HEK293 (cell line): ENCODE measurements at regions not wholly inside any gene's neighbourhood (a gene's known extent, or its start where the extent isn't known, plus 50 kb on each side); places are given as distances from the start of the nearest gene placed in this dataset.

Experiments
- ZBTB8A ChIP-seq: fragments of 450-650 bp; formaldehyde crosslinking; IDR thresholded peaks from 2 replicates; pipeline ENCODE4 v1.5.1; 2016; ENCODE audit warnings: missing biosample characterization, missing genetic modification characterization
- ZNF274 ChIP-seq, 2 experiments: fragments of 200-500 bp in 1 of 2; fragments of 450-650 bp in 1 of 2; sonication (Bioruptor generic) in 1 of 2; formaldehyde crosslinking in 1 of 2; IDR thresholded peaks; 2 replicates each; pipeline versions ENCODE4 v1.5.1 to v1.6.1; 2014 to 2016; ENCODE audit warnings: borderline replicate concordance in 1 of 2, inconsistent platforms in 1 of 2, low read length in 1 of 2, missing biosample characterization in 1 of 2, missing genetic modification characterization in 1 of 2
- ZNF335 ChIP-seq: fragments of 450-650 bp; formaldehyde crosslinking; conservative IDR thresholded peaks from 2 replicates; pipeline ENCODE4 v1.5.1; 2016; ENCODE audit warnings: missing biosample characterization, missing genetic modification characterization
- ZNF660 ChIP-seq: fragments of 450-650 bp; IDR thresholded peaks from 2 replicates; pipeline ENCODE4 v1.5.1; 2018; ENCODE audit warnings: missing biosample characterization, mild to moderate bottlenecking, missing genetic modification characterization
- ZNF830 ChIP-seq: fragments of 450-650 bp; IDR thresholded peaks from 2 replicates; pipeline ENCODE4 v1.5.0; 2018; ENCODE audit warnings: missing biosample characterization, missing genetic modification characterization, low read depth, mild to moderate bottlenecking, moderate library complexity
- TF ChIP-seq, protein P1 (sequence below): fragments of 450-650 bp; formaldehyde crosslinking; IDR thresholded peaks from 2 replicates; pipeline ENCODE4 v1.5.1; 2016; ENCODE audit warnings: missing biosample characterization, missing genetic modification characterization
- TF ChIP-seq, protein P2 (sequence below): sonication (generic); formaldehyde crosslinking; IDR thresholded peaks from 2 replicates; pipeline ENCODE4 v1.8.1; 2022; ENCODE audit warnings: mild to moderate bottlenecking, moderate library complexity, missing genetic modification reagents
- TF ChIP-seq, protein P3 (sequence below): fragments of 450-650 bp; formaldehyde crosslinking; IDR thresholded peaks from 2 replicates; pipeline ENCODE4 v1.5.1; 2016; ENCODE audit warnings: missing biosample characterization, missing genetic modification characterization
- TF ChIP-seq, protein P4 (sequence below): fragments of 450-650 bp; formaldehyde crosslinking; IDR thresholded peaks from 2 replicates; pipeline ENCODE4 v1.5.1; 2016; ENCODE audit warnings: missing biosample characterization, missing genetic modification characterization
- TF ChIP-seq, protein P5 (sequence below): fragments of 450-650 bp; formaldehyde crosslinking; IDR thresholded peaks from 2 replicates; pipeline ENCODE4 v1.5.1; 2016; ENCODE audit warnings: missing biosample characterization, missing genetic modification characterization
- TF ChIP-seq, protein P6 (sequence below): fragments of 450-650 bp; formaldehyde crosslinking; IDR thresholded peaks from 2 replicates; pipeline ENCODE4 v1.5.1; 2016; ENCODE audit warnings: missing biosample characterization, missing genetic modification characterization

DNA sequence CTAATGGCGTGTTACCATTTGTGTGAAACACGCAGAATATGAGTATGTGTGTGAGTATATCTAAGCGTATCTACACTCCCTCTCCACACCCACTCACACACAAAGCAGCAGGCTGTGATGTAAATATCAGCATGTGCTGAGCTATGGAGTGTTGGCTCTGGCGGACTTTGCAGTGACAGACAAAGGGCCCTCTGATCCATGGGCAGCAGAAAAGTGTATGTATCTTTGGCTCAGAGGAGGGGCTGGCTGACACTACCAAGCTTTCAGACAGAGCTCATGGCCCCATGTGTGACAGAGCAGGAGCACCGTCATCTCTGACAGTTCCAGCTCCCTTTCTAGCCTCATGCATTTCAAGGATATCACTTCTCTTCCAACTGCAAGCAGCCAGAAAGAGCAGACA is 57.2 kb upstream of the ASB18 start:
- TF ChIP-seq, protein P1, sequence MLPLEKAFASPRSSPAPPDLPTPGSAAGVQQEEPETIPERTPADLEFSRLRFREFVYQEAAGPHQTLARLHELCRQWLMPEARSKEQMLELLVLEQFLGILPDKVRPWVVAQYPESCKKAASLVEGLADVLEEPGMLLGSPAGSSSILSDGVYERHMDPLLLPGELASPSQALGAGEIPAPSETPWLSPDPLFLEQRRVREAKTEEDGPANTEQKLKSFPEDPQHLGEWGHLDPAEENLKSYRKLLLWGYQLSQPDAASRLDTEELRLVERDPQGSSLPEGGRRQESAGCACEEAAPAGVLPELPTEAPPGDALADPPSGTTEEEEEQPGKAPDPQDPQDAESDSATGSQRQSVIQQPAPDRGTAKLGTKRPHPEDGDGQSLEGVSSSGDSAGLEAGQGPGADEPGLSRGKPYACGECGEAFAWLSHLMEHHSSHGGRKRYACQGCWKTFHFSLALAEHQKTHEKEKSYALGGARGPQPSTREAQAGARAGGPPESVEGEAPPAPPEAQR (tag by site-specific recombination) = no peak
- TF ChIP-seq, protein P2, sequence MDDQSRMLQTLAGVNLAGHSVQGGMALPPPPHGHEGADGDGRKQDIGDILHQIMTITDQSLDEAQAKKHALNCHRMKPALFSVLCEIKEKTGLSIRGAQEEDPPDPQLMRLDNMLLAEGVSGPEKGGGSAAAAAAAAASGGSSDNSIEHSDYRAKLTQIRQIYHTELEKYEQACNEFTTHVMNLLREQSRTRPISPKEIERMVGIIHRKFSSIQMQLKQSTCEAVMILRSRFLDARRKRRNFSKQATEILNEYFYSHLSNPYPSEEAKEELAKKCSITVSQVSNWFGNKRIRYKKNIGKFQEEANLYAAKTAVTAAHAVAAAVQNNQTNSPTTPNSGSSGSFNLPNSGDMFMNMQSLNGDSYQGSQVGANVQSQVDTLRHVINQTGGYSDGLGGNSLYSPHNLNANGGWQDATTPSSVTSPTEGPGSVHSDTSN (CRISPR knock-in tag) = no peak
- TF ChIP-seq, protein P3, sequence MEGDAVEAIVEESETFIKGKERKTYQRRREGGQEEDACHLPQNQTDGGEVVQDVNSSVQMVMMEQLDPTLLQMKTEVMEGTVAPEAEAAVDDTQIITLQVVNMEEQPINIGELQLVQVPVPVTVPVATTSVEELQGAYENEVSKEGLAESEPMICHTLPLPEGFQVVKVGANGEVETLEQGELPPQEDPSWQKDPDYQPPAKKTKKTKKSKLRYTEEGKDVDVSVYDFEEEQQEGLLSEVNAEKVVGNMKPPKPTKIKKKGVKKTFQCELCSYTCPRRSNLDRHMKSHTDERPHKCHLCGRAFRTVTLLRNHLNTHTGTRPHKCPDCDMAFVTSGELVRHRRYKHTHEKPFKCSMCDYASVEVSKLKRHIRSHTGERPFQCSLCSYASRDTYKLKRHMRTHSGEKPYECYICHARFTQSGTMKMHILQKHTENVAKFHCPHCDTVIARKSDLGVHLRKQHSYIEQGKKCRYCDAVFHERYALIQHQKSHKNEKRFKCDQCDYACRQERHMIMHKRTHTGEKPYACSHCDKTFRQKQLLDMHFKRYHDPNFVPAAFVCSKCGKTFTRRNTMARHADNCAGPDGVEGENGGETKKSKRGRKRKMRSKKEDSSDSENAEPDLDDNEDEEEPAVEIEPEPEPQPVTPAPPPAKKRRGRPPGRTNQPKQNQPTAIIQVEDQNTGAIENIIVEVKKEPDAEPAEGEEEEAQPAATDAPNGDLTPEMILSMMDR (tag by site-specific recombination) = no peak
- TF ChIP-seq ZNF274 (IDR thresholded peaks at IDR 0.05; ENCODE audit: low read length) (no peak), ZNF274 (tag by site-specific recombination; IDR thresholded peaks at IDR 0.05; ENCODE audit: borderline replicate concordance) (no peak), ZBTB8A (no peak), ZNF660 (tag by site-specific recombination) (no peak), ZNF335 (no peak), ZNF830 (tag by site-specific recombination) (no peak)
- TF ChIP-seq, protein P4, sequence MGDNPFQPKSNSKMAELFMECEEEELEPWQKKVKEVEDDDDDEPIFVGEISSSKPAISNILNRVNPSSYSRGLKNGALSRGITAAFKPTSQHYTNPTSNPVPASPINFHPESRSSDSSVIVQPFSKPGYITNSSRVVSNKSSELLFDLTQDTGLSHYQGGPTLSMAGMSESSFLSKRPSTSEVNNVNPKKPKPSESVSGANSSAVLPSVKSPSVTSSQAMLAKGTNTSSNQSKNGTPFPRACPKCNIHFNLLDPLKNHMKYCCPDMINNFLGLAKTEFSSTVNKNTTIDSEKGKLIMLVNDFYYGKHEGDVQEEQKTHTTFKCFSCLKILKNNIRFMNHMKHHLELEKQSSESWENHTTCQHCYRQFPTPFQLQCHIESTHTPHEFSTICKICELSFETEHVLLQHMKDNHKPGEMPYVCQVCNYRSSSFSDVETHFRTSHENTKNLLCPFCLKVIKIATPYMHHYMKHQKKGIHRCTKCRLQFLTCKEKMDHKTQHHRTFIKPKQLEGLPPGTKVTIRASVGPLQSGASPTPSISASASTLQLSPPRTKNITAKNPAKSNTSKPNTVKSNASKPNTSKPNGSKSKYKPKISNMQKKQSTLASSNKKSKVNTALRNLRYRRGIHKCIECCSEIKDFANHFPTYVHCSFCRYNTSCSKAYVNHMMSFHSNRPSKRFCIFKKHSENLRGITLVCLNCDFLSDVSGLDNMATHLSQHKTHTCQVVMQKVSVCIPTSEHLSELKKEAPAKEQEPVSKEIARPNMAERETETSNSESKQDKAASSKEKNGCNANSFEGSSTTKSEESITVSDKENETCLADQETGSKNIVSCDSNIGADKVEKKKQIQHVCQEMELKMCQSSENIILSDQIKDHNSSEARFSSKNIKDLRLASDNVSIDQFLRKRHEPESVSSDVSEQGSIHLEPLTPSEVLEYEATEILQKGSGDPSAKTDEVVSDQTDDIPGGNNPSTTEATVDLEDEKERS (tag by site-specific recombination) = no peak
- TF ChIP-seq, protein P5, sequence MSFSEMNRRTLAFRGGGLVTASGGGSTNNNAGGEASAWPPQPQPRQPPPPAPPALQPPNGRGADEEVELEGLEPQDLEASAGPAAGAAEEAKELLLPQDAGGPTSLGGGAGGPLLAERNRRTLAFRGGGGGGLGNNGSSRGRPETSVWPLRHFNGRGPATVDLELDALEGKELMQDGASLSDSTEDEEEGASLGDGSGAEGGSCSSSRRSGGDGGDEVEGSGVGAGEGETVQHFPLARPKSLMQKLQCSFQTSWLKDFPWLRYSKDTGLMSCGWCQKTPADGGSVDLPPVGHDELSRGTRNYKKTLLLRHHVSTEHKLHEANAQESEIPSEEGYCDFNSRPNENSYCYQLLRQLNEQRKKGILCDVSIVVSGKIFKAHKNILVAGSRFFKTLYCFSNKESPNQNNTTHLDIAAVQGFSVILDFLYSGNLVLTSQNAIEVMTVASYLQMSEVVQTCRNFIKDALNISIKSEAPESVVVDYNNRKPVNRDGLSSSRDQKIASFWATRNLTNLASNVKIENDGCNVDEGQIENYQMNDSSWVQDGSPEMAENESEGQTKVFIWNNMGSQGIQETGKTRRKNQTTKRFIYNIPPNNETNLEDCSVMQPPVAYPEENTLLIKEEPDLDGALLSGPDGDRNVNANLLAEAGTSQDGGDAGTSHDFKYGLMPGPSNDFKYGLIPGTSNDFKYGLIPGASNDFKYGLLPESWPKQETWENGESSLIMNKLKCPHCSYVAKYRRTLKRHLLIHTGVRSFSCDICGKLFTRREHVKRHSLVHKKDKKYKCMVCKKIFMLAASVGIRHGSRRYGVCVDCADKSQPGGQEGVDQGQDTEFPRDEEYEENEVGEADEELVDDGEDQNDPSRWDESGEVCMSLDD (tag by site-specific recombination) = no peak
- TF ChIP-seq, protein P6, sequence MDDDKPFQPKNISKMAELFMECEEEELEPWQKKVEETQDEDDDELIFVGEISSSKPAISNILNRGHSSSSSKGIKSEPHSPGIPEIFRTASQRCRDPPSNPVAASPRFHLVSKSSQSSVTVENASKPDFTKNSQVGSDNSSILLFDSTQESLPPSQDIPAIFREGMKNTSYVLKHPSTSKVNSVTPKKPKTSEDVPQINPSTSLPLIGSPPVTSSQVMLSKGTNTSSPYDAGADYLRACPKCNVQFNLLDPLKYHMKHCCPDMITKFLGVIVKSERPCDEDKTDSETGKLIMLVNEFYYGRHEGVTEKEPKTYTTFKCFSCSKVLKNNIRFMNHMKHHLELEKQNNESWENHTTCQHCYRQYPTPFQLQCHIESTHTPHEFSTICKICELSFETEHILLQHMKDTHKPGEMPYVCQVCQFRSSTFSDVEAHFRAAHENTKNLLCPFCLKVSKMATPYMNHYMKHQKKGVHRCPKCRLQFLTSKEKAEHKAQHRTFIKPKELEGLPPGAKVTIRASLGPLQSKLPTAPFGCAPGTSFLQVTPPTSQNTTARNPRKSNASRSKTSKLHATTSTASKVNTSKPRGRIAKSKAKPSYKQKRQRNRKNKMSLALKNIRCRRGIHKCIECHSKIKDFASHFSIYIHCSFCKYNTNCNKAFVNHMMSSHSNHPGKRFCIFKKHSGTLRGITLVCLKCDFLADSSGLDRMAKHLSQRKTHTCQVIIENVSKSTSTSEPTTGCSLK (tag by site-specific recombination) = no peak
